ENCODE measurements at regions not wholly inside any gene's neighbourhood (a gene's known extent, or its start where the extent isn't known, plus 50 kb on each side); places are given as distances from the start of the nearest gene placed in this dataset.

- H3K9me2 ChIP-seq (replicated peaks; ENCODE audit: insufficient read depth, low read length): no peaks in the 10 kb centered on the region
- H3K36me3 ChIP-seq (ENCODE audit: low read length): no peaks in the 10 kb centered on the region
- H3K27me3 ChIP-seq (ENCODE audit: low read length): no peaks in the 10 kb centered on the region
- H3K9ac ChIP-seq (ENCODE audit: low read length): no peak overlapping the region
- H3K27ac ChIP-seq (ENCODE audit: low read depth, low read length): no peak overlapping the region
- TF ChIP-seq CTCF (IDR thresholded peaks at IDR 0.05; ENCODE audit: insufficient read depth, low read length, poor library complexity, severe bottlenecking): no peak
- no peak for TF ChIP-seq EZH2phosphoT487 (conservative IDR thresholded peaks at IDR 0.05; ENCODE audit: low read length)
- no peak overlapping the region for H2AFZ ChIP-seq (ENCODE audit: low read depth, low read length, severe bottlenecking)
- H3K79me2 ChIP-seq (ENCODE audit: insufficient read depth, low read length): no peaks in the 10 kb centered on the region
- H3K4me2 ChIP-seq (ENCODE audit: low read depth, low read length, poor library complexity, severe bottlenecking): no peak overlapping the region
- no peaks in the 10 kb centered on the region for H4K20me1 ChIP-seq (ENCODE audit: low read depth, low read length)
- H3K4me3 ChIP-seq (ENCODE audit: insufficient read depth, low read length, poor library complexity, severe bottlenecking): no peak overlapping the region
- no peaks in the 10 kb centered on the region for H3K9me3 ChIP-seq (ENCODE audit: insufficient read depth, low read length)
- no peaks in the 10 kb centered on the region for H3F3A ChIP-seq (ENCODE audit: insufficient read depth)
These were observed 448.8 kb downstream of the FOXO1 start for GRCh38 chr13:40217675-40218074.

GRCh38 chr13:40220299-40220935, 446.0 kb downstream of the FOXO1 start:
- Histone ChIP-seq H3K4me3 (ENCODE audit: insufficient read depth, low read length, poor library complexity, severe bottlenecking) (no peak overlapping the region), H3K79me2 (ENCODE audit: insufficient read depth, low read length) (no peaks in the 10 kb centered on the region), H3K27ac (ENCODE audit: low read depth, low read length) (no peak overlapping the region), H2AFZ (ENCODE audit: low read depth, low read length, severe bottlenecking) (no peak overlapping the region), H4K20me1 (ENCODE audit: low read depth, low read length) (no peaks in the 10 kb centered on the region), H3K9ac (ENCODE audit: low read length) (no peak overlapping the region), H3K36me3 (ENCODE audit: low read length) (no peaks in the 10 kb centered on the region), H3F3A (ENCODE audit: insufficient read depth) (no peaks in the 10 kb centered on the region), H3K9me2 (replicated peaks; ENCODE audit: insufficient read depth, low read length) (no peaks in the 10 kb centered on the region), H3K27me3 (ENCODE audit: low read length) (no peaks in the 10 kb centered on the region), H3K9me3 (ENCODE audit: insufficient read depth, low read length) (no peaks in the 10 kb centered on the region), H3K4me2 (ENCODE audit: low read depth, low read length, poor library complexity, severe bottlenecking) (no peak overlapping the region)
- TF ChIP-seq CTCF (IDR thresholded peaks at IDR 0.05; ENCODE audit: insufficient read depth, low read length, poor library complexity, severe bottlenecking): no peak
- no peak for TF ChIP-seq EZH2phosphoT487 (conservative IDR thresholded peaks at IDR 0.05; ENCODE audit: low read length)

GRCh38 chr13:40221131-40221459, 445.3 kb downstream of the FOXO1 start:
- Histone ChIP-seq H2AFZ (ENCODE audit: low read depth, low read length, severe bottlenecking) (no peak overlapping the region), H3K4me2 (ENCODE audit: low read depth, low read length, poor library complexity, severe bottlenecking) (no peak overlapping the region)
- no peak for TF ChIP-seq CTCF (IDR thresholded peaks at IDR 0.05; ENCODE audit: insufficient read depth, low read length, poor library complexity, severe bottlenecking)
- TF ChIP-seq EZH2phosphoT487 (conservative IDR thresholded peaks at IDR 0.05; ENCODE audit: low read length): no peak

More at GRCh38 chr13:40221131-40221459, 445.3 kb downstream of the FOXO1 start:
- Histone ChIP-seq H3K9me3 (ENCODE audit: insufficient read depth, low read length) (no peaks in the 10 kb centered on the region), H3K36me3 (ENCODE audit: low read length) (no peaks in the 10 kb centered on the region), H3K9ac (ENCODE audit: low read length) (no peak overlapping the region), H3K9me2 (replicated peaks; ENCODE audit: insufficient read depth, low read length) (no peaks in the 10 kb centered on the region), H3K27me3 (ENCODE audit: low read length) (no peaks in the 10 kb centered on the region), H3K79me2 (ENCODE audit: insufficient read depth, low read length) (no peaks in the 10 kb centered on the region), H3K27ac (ENCODE audit: low read depth, low read length) (no peak overlapping the region), H3F3A (ENCODE audit: insufficient read depth) (no peaks in the 10 kb centered on the region), H3K4me3 (ENCODE audit: insufficient read depth, low read length, poor library complexity, severe bottlenecking) (no peak overlapping the region), H4K20me1 (ENCODE audit: low read depth, low read length) (no peaks in the 10 kb centered on the region)

Measured in SU-DHL-6 (cell line).